Smooth muscle cell (in vitro differentiated cells): ENCODE measurements at regions not wholly inside any gene's neighbourhood (a gene's known extent, or its start where the extent isn't known, plus 50 kb on each side); places are given as distances from the start of the nearest gene placed in this dataset.

Experiments
- DNase-seq: peaks from one replicate; lab custom pipeline; 2025; ENCODE audit not compliant: unreplicated experiment; lab: John Stamatoyannopoulos, UW
- H2AFZ ChIP-seq: fragments of 200-600 bp; sonication (generic); 2 replicates; pipeline ENCODE4 v1.6.0; 2016; ENCODE audit warnings: antibody characterized with exemption, low read depth, mild to moderate bottlenecking
- H3F3A ChIP-seq: fragments of 200-600 bp; sonication (generic); 2 replicates; pipeline ENCODE4 v1.6.0; 2017; ENCODE audit warnings: antibody characterized with exemption, low read depth
- H3K27ac ChIP-seq: fragments of 200-600 bp; sonication (generic); 2 replicates; pipeline ENCODE4 v1.5.1; 2016; ENCODE audit warnings: low read depth, mild to moderate bottlenecking
- H3K27me3 ChIP-seq: fragments of 200-600 bp; sonication (generic); 2 replicates; pipeline ENCODE4 v1.6.1; 2016; ENCODE audit warnings: low read depth, mild to moderate bottlenecking
- H3K36me3 ChIP-seq: fragments of 200-600 bp; sonication (generic); 2 replicates; pipeline ENCODE4 v1.5.1; 2016; ENCODE audit warnings: low read depth
- H3K4me1 ChIP-seq: fragments of 200-600 bp; sonication (generic); 2 replicates; pipeline ENCODE4 v1.5.1; 2016; ENCODE audit warnings: low read depth
- H3K4me2 ChIP-seq: fragments of 200-600 bp; sonication (generic); 2 replicates; pipeline ENCODE4 v1.6.0; 2016; ENCODE audit warnings: mild to moderate bottlenecking
- H3K4me3 ChIP-seq: fragments of 200-600 bp; sonication (generic); 2 replicates; pipeline ENCODE4 v1.5.1; 2016; ENCODE audit warnings: mild to moderate bottlenecking
- H3K79me2 ChIP-seq: fragments of 200-600 bp; sonication (generic); 2 replicates; pipeline ENCODE4 v1.6.0; 2016; ENCODE audit warnings: low read depth, mild to moderate bottlenecking
- H3K9ac ChIP-seq: fragments of 200-600 bp; sonication (generic); 2 replicates; pipeline ENCODE4 v1.6.0; 2016; ENCODE audit warnings: low read depth
- H3K9me3 ChIP-seq: fragments of 200-600 bp; sonication (generic); replicated peaks from 2 replicates; pipeline ENCODE4 v1.5.1; 2016; ENCODE audit warnings: low read depth
- H4K20me1 ChIP-seq: fragments of 200-600 bp; sonication (generic); 2 replicates; pipeline ENCODE4 v1.6.0; 2016; ENCODE audit warnings: low read depth
- CTCF ChIP-seq: fragments of 200-600 bp; sonication (generic); IDR thresholded peaks from 2 replicates; pipeline ENCODE4 v1.5.1; 2017; ENCODE audit warnings: borderline replicate concordance, mild to moderate bottlenecking, antibody characterized with exemption; ENCODE audit not compliant: insufficient read depth, poor library complexity, severe bottlenecking
- WGBS: methylation state at CpG from one replicate; pipeline ENCODE4 v1.1.7; 2016; ENCODE audit warnings: low lambda C conversion rate; 5-methylcytosine and 5-hydroxymethylcytosine counted together

GRCh38 chr6:4355241-4355640 lies 219.9 kb upstream of the ECI2 start:
- DNase-seq, result no peak
- Histone ChIP-seq H2AFZ (no peak overlapping the region), H3K9ac (peak overlapping the region; percentile 10), H3K27ac (peak overlapping the region; percentile 97), H3K27me3 (no peaks in the 10 kb centered on the region), H4K20me1 (no peaks in the 10 kb centered on the region), H3F3A (peaks cover 40% of the 10 kb centered on the region), H3K4me1 (peaks cover 8% of the 10 kb centered on the region), H3K79me2 (no peaks in the 10 kb centered on the region), H3K9me3 (no peaks in the 10 kb centered on the region), H3K4me3 (no peak overlapping the region), H3K4me2 (no peak overlapping the region), H3K36me3 (no peaks in the 10 kb centered on the region)
- no peak for TF ChIP-seq CTCF
- 19% methylated on average over 5 of the region's 5 CpGs for WGBS

GRCh38 chr6:4354181-4354580 lies 218.8 kb upstream of the ECI2 start:
- Histone ChIP-seq H3K27ac (peak overlapping the region; percentile 97), H3K4me3 (no peak overlapping the region)

GRCh38 chr6:4352731-4353130 lies 217.4 kb upstream of the ECI2 start:
- H3K36me3 ChIP-seq, result no peaks in the 10 kb centered on the region
- WGBS, result 83% methylated on average over 6 of the region's 6 CpGs
- TF ChIP-seq CTCF, result no peak
- no peaks in the 10 kb centered on the region for H3K9me3 ChIP-seq
- H3K9ac ChIP-seq, result peak overlapping the region; percentile 74
- H3K4me1 ChIP-seq, result no peaks in the 10 kb centered on the region
- H3K79me2 ChIP-seq, result no peaks in the 10 kb centered on the region
- H3F3A ChIP-seq, result peaks cover 28% of the 10 kb centered on the region
- H3K4me3 ChIP-seq, result no peak overlapping the region
- no peak for DNase-seq
- no peak overlapping the region for H3K4me2 ChIP-seq
- no peaks in the 10 kb centered on the region for H3K27me3 ChIP-seq
- H2AFZ ChIP-seq, result no peak overlapping the region
- no peaks in the 10 kb centered on the region for H4K20me1 ChIP-seq
- peak overlapping the region; percentile 95 for H3K27ac ChIP-seq

More at GRCh38 chr6:4354181-4354580, 218.8 kb upstream of the ECI2 start:
- 89% methylated on average over 7 of the region's 7 CpGs for WGBS
- no peak overlapping the region for H3K9ac ChIP-seq
- H3K36me3 ChIP-seq, result no peaks in the 10 kb centered on the region
- no peak overlapping the region for H3K4me2 ChIP-seq
- H3K4me1 ChIP-seq, result peaks cover 3% of the 10 kb centered on the region
- no peaks in the 10 kb centered on the region for H3K79me2 ChIP-seq
- no peaks in the 10 kb centered on the region for H3K9me3 ChIP-seq
- no peaks in the 10 kb centered on the region for H3K27me3 ChIP-seq
- TF ChIP-seq CTCF, result no peak
- no peak for DNase-seq
- no peak overlapping the region for H2AFZ ChIP-seq
- peaks cover 31% of the 10 kb centered on the region for H3F3A ChIP-seq
- H4K20me1 ChIP-seq, result no peaks in the 10 kb centered on the region

DNA sequence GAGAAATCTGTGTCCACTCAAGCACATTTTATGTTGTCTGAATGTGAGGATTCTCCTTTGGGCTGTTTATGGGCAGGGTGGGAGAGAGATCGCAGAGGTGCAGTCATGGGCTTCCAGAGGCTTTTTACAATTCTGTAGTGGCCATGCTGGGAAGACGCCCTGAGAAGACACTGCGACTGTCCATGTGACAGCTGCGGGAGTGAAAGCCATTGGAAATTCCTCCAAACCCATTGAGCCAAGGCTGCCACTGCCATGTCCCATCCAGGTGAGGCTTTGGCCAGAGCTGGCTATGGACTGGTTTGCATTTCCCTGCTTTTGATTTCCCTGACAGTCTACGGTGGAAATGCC lies 216.9 kb upstream of the ECI2 start:
- Histone ChIP-seq H2AFZ (peak overlapping the region; percentile 8), H3K36me3 (no peaks in the 10 kb centered on the region), H3K9me3 (no peaks in the 10 kb centered on the region), H3K79me2 (no peaks in the 10 kb centered on the region), H4K20me1 (no peaks in the 10 kb centered on the region), H3K4me1 (peaks cover 3% of the 10 kb centered on the region), H3F3A (peaks cover 26% of the 10 kb centered on the region), H3K4me2 (peak overlapping the region; percentile 77), H3K27me3 (no peaks in the 10 kb centered on the region), H3K4me3 (no peak overlapping the region), H3K9ac (peak overlapping the region; percentile 74), H3K27ac (peak overlapping the region; percentile 95)
- DNase-seq, result no peak
- WGBS, result 58% methylated on average over 5 of the region's 5 CpGs
- no peak for TF ChIP-seq CTCF
